ENCODE measurements at regions not wholly inside any gene's neighbourhood (a gene's known extent, or its start where the extent isn't known, plus 50 kb on each side); places are given as distances from the start of the nearest gene placed in this dataset.
A peak's percentile ranks its signal among the peaks of the same experiment; 100 is the strongest.

- no peak overlapping the region for H3K4me3 ChIP-seq (replicated peaks; ENCODE audit: insufficient read depth, low read length)
- H3K27me3 ChIP-seq (ENCODE audit: insufficient read depth, poor library complexity, severe bottlenecking), result peaks cover 4% of the 10 kb centered on the region
- peak in 1 of 2 experiments; percentile 33 for DNase-seq (ENCODE audit: low read depth in 1 of 2, low spot score in 1 of 2)
- no peak overlapping the region for H3K27ac ChIP-seq (replicated peaks)
- TF ChIP-seq GABPA (IDR thresholded peaks at IDR 0.05; ENCODE audit: low read depth), result no peak
- no peak for TF ChIP-seq POLR2AphosphoS5 (IDR thresholded peaks at IDR 0.05; ENCODE audit: low read depth)
- TF ChIP-seq SPI1 (IDR thresholded peaks at IDR 0.05; ENCODE audit: borderline replicate concordance, low read depth), result no peak
- TF ChIP-seq, protein P1, sequence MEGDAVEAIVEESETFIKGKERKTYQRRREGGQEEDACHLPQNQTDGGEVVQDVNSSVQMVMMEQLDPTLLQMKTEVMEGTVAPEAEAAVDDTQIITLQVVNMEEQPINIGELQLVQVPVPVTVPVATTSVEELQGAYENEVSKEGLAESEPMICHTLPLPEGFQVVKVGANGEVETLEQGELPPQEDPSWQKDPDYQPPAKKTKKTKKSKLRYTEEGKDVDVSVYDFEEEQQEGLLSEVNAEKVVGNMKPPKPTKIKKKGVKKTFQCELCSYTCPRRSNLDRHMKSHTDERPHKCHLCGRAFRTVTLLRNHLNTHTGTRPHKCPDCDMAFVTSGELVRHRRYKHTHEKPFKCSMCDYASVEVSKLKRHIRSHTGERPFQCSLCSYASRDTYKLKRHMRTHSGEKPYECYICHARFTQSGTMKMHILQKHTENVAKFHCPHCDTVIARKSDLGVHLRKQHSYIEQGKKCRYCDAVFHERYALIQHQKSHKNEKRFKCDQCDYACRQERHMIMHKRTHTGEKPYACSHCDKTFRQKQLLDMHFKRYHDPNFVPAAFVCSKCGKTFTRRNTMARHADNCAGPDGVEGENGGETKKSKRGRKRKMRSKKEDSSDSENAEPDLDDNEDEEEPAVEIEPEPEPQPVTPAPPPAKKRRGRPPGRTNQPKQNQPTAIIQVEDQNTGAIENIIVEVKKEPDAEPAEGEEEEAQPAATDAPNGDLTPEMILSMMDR (IDR thresholded peaks at IDR 0.05; ENCODE audit: insufficient read depth, low read length), result no peak
- no peak for TF ChIP-seq REST (IDR thresholded peaks at IDR 0.05; ENCODE audit: insufficient replicate concordance, low read depth)
Observed at GRCh38 chr3:198107840-198108734, 148.1 kb downstream of the LMLN start.

- TF ChIP-seq, protein P1 (IDR thresholded peaks at IDR 0.05; ENCODE audit: insufficient read depth, low read length), result no peak
- no peak for TF ChIP-seq REST (IDR thresholded peaks at IDR 0.05; ENCODE audit: insufficient replicate concordance, low read depth)
- TF ChIP-seq SPI1 (IDR thresholded peaks at IDR 0.05; ENCODE audit: borderline replicate concordance, low read depth), result no peak
- TF ChIP-seq GABPA (IDR thresholded peaks at IDR 0.05; ENCODE audit: low read depth), result no peak
- no peak for TF ChIP-seq POLR2AphosphoS5 (IDR thresholded peaks at IDR 0.05; ENCODE audit: low read depth)
- no peak overlapping the region for H3K27ac ChIP-seq (replicated peaks)
- H3K27me3 ChIP-seq (ENCODE audit: insufficient read depth, poor library complexity, severe bottlenecking), result peaks cover 6% of the 10 kb centered on the region
- DNase-seq (ENCODE audit: low read depth in 1 of 2, low spot score in 1 of 2), result no peak
- H3K4me3 ChIP-seq (replicated peaks; ENCODE audit: insufficient read depth, low read length), result no peak overlapping the region
Observed at GRCh38 chr3:198109883-198110282, 149.9 kb downstream of the LMLN start.

DNA sequence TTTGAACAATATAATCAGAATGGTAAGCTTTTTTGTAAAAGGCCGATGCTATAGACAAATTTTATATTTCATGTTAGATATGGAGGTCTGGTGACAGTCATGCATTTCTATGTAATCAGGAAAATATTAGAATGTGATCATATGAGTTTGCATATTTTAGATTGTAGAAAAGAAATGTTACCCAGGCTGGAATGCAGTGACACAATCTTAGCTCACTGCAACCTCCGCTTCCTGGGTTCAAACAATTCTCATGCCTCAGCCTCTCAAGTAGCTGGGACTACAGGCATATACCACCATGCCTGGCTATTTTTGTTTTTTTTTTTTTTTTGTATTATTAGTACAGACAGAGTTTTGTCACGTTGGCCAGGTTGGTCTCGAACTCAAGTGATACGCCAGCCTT lies 152.0 kb downstream of the LMLN start:
- Histone ChIP-seq H3K4me3 (replicated peaks; ENCODE audit: insufficient read depth, low read length) (no peak overlapping the region), H3K27me3 (ENCODE audit: insufficient read depth, poor library complexity, severe bottlenecking) (peaks cover 6% of the 10 kb centered on the region), H3K27ac (replicated peaks) (no peak overlapping the region)
- TF ChIP-seq POLR2AphosphoS5 (IDR thresholded peaks at IDR 0.05; ENCODE audit: low read depth) (no peak), SPI1 (IDR thresholded peaks at IDR 0.05; ENCODE audit: borderline replicate concordance, low read depth) (no peak), REST (IDR thresholded peaks at IDR 0.05; ENCODE audit: insufficient replicate concordance, low read depth) (no peak), GABPA (IDR thresholded peaks at IDR 0.05; ENCODE audit: low read depth) (no peak)
- TF ChIP-seq, protein P1 (IDR thresholded peaks at IDR 0.05; ENCODE audit: insufficient read depth, low read length), result no peak
- DNase-seq (ENCODE audit: low read depth in 1 of 2, low spot score in 1 of 2), result no peak
